GM12878 (cell line): ENCODE measurements at regions not wholly inside any gene's neighbourhood (a gene's known extent, or its start where the extent isn't known, plus 50 kb on each side); places are given as distances from the start of the nearest gene placed in this dataset.

Experiments used
- DPF2 ChIP-seq: fragments of 450-650 bp; IDR thresholded peaks from 2 replicates; pipeline ENCODE4 v1.6.1; 2017; ENCODE audit warnings: mild to moderate bottlenecking
- EGR1 ChIP-seq, 2 experiments: IDR thresholded peaks; 1 replicate in 1 of 2; 2 replicates in 1 of 2; pipeline ENCODE4 v1.6.1; 2011 to 2012; ENCODE audit warnings: low read depth in 2 of 2, low read length in 2 of 2, borderline replicate concordance in 1 of 2, mild to moderate bottlenecking in 1 of 2, moderate library complexity in 1 of 2
- POLR2A ChIP-seq: IDR thresholded peaks from 2 replicates; pipeline ENCODE4 v1.6.1; 2011; ENCODE audit warnings: low read depth, mild to moderate bottlenecking, low read length
- RAD51 ChIP-seq: fragments of 450-650 bp; IDR thresholded peaks from 2 replicates; pipeline ENCODE4 v1.6.1; 2016; ENCODE audit warnings: moderate library complexity, mild to moderate bottlenecking, inconsistent platforms
- ZBTB40 ChIP-seq: fragments of 450-650 bp; IDR thresholded peaks from 2 replicates; pipeline ENCODE4 v1.6.1; 2016; ENCODE audit warnings: mild to moderate bottlenecking, moderate library complexity, borderline replicate concordance

GRCh38 chr6:93785694-93786030 is 366.3 kb upstream of the EPHA7 start:
- TF ChIP-seq RAD51, result no peak
- TF ChIP-seq POLR2A, result no peak
- TF ChIP-seq ZBTB40, result no peak
- TF ChIP-seq DPF2, result no peak
- no peak for TF ChIP-seq EGR1 (IDR thresholded peaks at IDR 0.05; ENCODE audit: borderline replicate concordance in 1 of 2, low read depth in 2 of 2, low read length in 2 of 2)
